ENCODE measurements at regions not wholly inside any gene's neighbourhood (a gene's known extent, or its start where the extent isn't known, plus 50 kb on each side); places are given as distances from the start of the nearest gene placed in this dataset.

GRCh38 chr10:120396228-120396627, 60.8 kb upstream of the PLPP4 start:
- no peak overlapping the region for H3K27ac Mint-ChIP-seq
- Histone ChIP-seq H3K9me3 (ENCODE audit: control insufficient read depth, low read depth, low read length) (no peaks in the 10 kb centered on the region), H3T11ph (ENCODE audit: low read length) (no peak overlapping the region), H4K8ac (replicated peaks; ENCODE audit: insufficient read length, low read depth, low read length) (no peak overlapping the region), H3K4me1 (ENCODE audit: insufficient read depth, low read length) (peaks cover 2% of the 10 kb centered on the region; the same call in 1 of the 2 replicates), H3K14ac (ENCODE audit: insufficient read depth, low read length) (no peak overlapping the region), H2BK5ac (ENCODE audit: insufficient read length, low read length) (no peak overlapping the region), H3K56ac (ENCODE audit: insufficient read length, low read depth, low read length) (no peak overlapping the region), H2BK15ac (ENCODE audit: low read depth, low read length) (no peak overlapping the region), H2AFZ (ENCODE audit: low read length) (no peak overlapping the region), H3K27ac (ENCODE audit: insufficient read length, low read depth, low read length) (no peak overlapping the region), H3K23ac (ENCODE audit: insufficient read length, low read depth, low read length) (no peak overlapping the region), H4K5ac (ENCODE audit: insufficient read length, low read depth, low read length) (no peak overlapping the region), H3K4me2 (ENCODE audit: insufficient read depth, insufficient read length, low read length) (no peak overlapping the region), H2BK120ac (ENCODE audit: low read depth, low read length, poor library complexity, severe bottlenecking) (no peak overlapping the region), H3K18ac (ENCODE audit: insufficient read length, low read depth, low read length) (no peak overlapping the region), H4K91ac (ENCODE audit: insufficient read length, low read depth, low read length) (no peak overlapping the region), H3K9ac (ENCODE audit: extremely low read depth, insufficient read length, low read length) (no peak overlapping the region), H3K27me3 (ENCODE audit: insufficient read depth, low read length) (no peaks in the 10 kb centered on the region), H3K79me1 (ENCODE audit: insufficient read depth, low read depth, low read length, poor library complexity, severe bottlenecking) (no peaks in the 10 kb centered on the region), H2BK20ac (ENCODE audit: low read depth, low read length, poor library complexity, severe bottlenecking) (no peak overlapping the region), H3K4ac (ENCODE audit: low read depth, low read length) (no peak overlapping the region), H3K23me2 (ENCODE audit: insufficient read length, low read depth, low read length, poor library complexity, severe bottlenecking) (no peaks in the 10 kb centered on the region), H2AK5ac (ENCODE audit: insufficient read length, low read length) (no peak overlapping the region), H2BK12ac (ENCODE audit: insufficient read length, low read depth, low read length) (no peak overlapping the region), H4K20me1 (ENCODE audit: control insufficient read depth, insufficient read depth, insufficient read length) (no peaks in the 10 kb centered on the region), H3K79me2 (ENCODE audit: insufficient read depth, low read length) (no peaks in the 10 kb centered on the region)
- peaks cover 3% of the 10 kb centered on the region in 2 experiments; a peak in 2 of 5 replicates for H3K9me3 Mint-ChIP-seq
- H3K27me3 Mint-ChIP-seq (ENCODE audit: low read depth) = no peaks in the 10 kb centered on the region; the same call in 1 of the 2 replicates
- no peak overlapping the region for H3K4me3 Mint-ChIP-seq
- peaks cover 0 to 5% (median 2%) of the 10 kb centered on the region in 3 experiments; a peak in 1 of 7 replicates for H3K36me3 Mint-ChIP-seq (ENCODE audit: insufficient read depth in 1 of 3, low read depth in 3 of 3)
- DNase-seq = no peak
- no CpG with 5 or more reads among the region's 6 CpGs for WGBS (ENCODE audit: extremely low coverage, insufficient read length, low lambda C conversion rate)
- H3K4me1 Mint-ChIP-seq = peaks cover 15 to 26% of the 10 kb centered on the region in 2 experiments
- TF ChIP-seq CTCF (conservative IDR thresholded peaks at IDR 0.05) = no peak

Measured in H9 (cell line).